Kidney (tissue), 13 donors: ENCODE measurements at regions not wholly inside any gene's neighbourhood (a gene's known extent, or its start where the extent isn't known, plus 50 kb on each side); places are given as distances from the start of the nearest gene placed in this dataset.

ENCODE experiments used
- DNase-seq, 5 donors: peaks; one replicate each; pipeline ENCODE4 v3.0.0-alpha.2; 2013 to 2020
- FAIRE-seq: peaks from 2 replicates; lab custom pipeline; 2012; peaks lifted over from hg19 to GRCh38; lab: Jason Lieb, UNC
- H3K27ac ChIP-seq, 2 donors: one replicate each; pipeline ENCODE4 v1.7.0; 2013; ENCODE audit warnings: low read depth in 2 of 2, low read length in 2 of 2, inconsistent platforms in 1 of 2
- H3K27me3 ChIP-seq: one replicate; pipeline ENCODE4 v1.7.1; 2013; ENCODE audit warnings: low read length, inconsistent platforms; ENCODE audit not compliant: control insufficient read depth, insufficient read depth
- H3K36me3 ChIP-seq, 3 donors: one replicate each; pipeline versions ENCODE4 v1.7.0 to v1.7.1; 2013; ENCODE audit warnings: low read length in 3 of 3, control low read depth in 1 of 3, inconsistent platforms in 1 of 3; ENCODE audit not compliant: insufficient read depth in 3 of 3, control insufficient read depth in 2 of 3
- H3K4me1 ChIP-seq, 3 donors: one replicate each; pipeline versions ENCODE4 v1.7.0 to v1.7.1; 2013; ENCODE audit warnings: low read length in 3 of 3, inconsistent platforms in 1 of 3, low read depth in 1 of 3; ENCODE audit not compliant: control insufficient read depth in 2 of 3, insufficient read depth in 2 of 3
- H3K4me3 ChIP-seq, 3 donors: one replicate each; pipeline versions ENCODE4 v1.7.0 to v1.8.1; 2013; ENCODE audit warnings: low read length in 3 of 3, control low read depth in 1 of 3, inconsistent platforms in 1 of 3
- H3K9ac ChIP-seq, 3 donors: one replicate each; pipeline versions ENCODE4 v1.7.0 to v1.7.1; 2013; ENCODE audit warnings: low read length in 3 of 3, control low read depth in 1 of 3, inconsistent platforms in 1 of 3
- H3K9me3 ChIP-seq, 3 donors: one replicate each; pipeline versions ENCODE4 v1.7.0 to v1.7.1; 2013; ENCODE audit warnings: low read length in 3 of 3, control low read depth in 1 of 3, inconsistent platforms in 1 of 3; ENCODE audit not compliant: control insufficient read depth in 2 of 3, insufficient read depth in 1 of 3
- intact Hi-C: fragments of 100-400 bp; cut with DNase I; formaldehyde crosslinking; loops from one replicate; pipeline ENCODE4 v1.11.1; 2022
- TF ChIP-seq, protein P1 (sequence below): IDR thresholded peaks from 3 replicates; pipeline ENCODE4 v1.5.1; 2012; ENCODE audit warnings: mild to moderate bottlenecking, moderate library complexity, borderline replicate concordance; ENCODE audit not compliant: insufficient read depth; ENCODE audit errors: extremely low read depth
- donor health status: control.
- donor health status: control.
- donor health status: control.
- donor health status: control.
- donor health status: control.
- donor health status: DM: yes; HTN: yes; CAD: no.
- donor health status: Normal renal cell carcinoma (clear cell type).

DNA sequence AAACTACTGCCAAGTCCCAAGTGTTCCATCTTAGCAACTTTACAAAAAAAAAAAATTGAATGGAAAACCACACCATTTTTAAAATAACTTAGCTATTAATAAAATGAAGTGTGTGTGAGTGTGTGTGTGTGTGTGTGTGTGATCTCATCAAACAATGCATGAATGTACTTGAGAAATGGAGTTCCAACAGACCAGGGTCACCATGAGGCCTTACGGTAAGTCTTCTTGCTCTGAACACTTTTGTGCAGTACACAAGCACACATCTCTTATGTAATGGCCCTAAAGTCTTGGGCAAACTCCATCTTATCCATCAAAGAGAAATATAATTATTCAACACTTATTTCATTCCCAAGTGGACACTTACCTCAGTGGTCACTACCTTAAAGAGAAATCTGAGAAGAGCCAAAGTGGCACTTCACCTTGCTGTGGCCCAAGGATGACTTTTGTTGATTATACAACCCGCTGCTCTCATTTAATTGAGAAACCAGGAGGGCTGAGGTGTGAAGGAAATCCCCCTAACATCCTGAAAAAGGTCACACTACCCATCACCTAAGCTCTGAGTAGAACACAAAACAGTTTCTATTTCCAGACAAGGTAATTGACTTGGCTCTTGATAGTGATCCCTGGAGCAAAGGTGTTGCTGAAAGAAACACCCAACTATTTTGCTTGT, 96.5 kb upstream of the PRDX4 start:
- Histone ChIP-seq H3K9me3 (peaks cover 0 to 2% (median 0%) of the 10 kb centered on the region in 3 donors), H3K27ac (no peak overlapping the region), H3K4me1 (no peaks in the 10 kb centered on the region), H3K36me3 (no peaks in the 10 kb centered on the region), H3K9ac (no peak overlapping the region), H3K27me3 (no peaks in the 10 kb centered on the region), H3K4me3 (no peak overlapping the region)
- FAIRE-seq (no peak), DNase-seq (no peak)
- TF ChIP-seq, protein P1, sequence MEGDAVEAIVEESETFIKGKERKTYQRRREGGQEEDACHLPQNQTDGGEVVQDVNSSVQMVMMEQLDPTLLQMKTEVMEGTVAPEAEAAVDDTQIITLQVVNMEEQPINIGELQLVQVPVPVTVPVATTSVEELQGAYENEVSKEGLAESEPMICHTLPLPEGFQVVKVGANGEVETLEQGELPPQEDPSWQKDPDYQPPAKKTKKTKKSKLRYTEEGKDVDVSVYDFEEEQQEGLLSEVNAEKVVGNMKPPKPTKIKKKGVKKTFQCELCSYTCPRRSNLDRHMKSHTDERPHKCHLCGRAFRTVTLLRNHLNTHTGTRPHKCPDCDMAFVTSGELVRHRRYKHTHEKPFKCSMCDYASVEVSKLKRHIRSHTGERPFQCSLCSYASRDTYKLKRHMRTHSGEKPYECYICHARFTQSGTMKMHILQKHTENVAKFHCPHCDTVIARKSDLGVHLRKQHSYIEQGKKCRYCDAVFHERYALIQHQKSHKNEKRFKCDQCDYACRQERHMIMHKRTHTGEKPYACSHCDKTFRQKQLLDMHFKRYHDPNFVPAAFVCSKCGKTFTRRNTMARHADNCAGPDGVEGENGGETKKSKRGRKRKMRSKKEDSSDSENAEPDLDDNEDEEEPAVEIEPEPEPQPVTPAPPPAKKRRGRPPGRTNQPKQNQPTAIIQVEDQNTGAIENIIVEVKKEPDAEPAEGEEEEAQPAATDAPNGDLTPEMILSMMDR = no peak
- intact Hi-C loops = no loop called here

DNA sequence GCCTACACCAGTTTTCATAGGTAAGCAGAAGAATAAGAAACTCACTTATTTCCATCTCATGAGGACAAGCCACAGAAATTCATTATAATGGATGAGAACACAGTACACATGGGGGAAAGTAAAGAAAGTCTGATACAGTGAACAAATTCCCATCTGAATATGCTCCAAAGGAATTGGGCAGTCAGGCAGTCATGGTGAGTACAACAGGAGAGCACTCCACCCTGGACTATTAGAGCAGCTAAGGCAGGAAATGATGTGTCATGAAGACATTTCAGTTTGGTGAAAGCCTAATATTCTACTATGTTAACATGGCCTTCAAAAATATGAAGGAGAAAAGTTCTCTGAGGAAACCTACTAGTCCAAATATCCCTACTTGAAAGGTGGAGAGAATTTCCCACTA, 92.0 kb upstream of the PRDX4 start:
- FAIRE-seq (no peak), DNase-seq (no peak)
- Histone ChIP-seq H3K4me3 (no peak overlapping the region), H3K36me3 (no peaks in the 10 kb centered on the region), H3K9ac (no peak overlapping the region), H3K4me1 (no peaks in the 10 kb centered on the region), H3K27ac (no peak overlapping the region), H3K27me3 (no peaks in the 10 kb centered on the region), H3K9me3 (no peaks in the 10 kb centered on the region)
- TF ChIP-seq, protein P1 = no peak
- intact Hi-C loops = no loop called here

DNA sequence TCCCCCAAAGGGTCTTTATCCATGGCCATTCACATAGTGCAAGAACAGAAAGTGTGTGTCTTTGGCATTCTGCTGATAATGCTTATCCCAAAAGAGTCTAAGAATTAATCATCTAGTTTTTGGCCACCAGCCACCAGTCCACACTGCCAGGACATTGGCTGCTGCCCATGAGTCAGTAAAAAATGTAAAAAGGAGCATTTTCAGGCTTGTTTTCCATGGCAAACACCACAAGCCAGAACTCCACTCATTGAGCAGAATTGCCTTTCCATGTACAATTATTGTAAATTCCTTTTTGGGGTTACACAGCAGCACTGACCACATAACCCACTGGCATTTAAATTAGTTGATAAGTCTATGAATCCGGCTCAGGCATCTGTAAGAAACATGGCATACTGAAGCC, 89.2 kb upstream of the PRDX4 start:
- no peak overlapping the region for H3K9ac ChIP-seq
- no peaks in the 10 kb centered on the region for H3K27me3 ChIP-seq
- no peak for FAIRE-seq
- TF ChIP-seq, protein P1 = no peak
- intact Hi-C loops = no loop called here
- no peak overlapping the region for H3K27ac ChIP-seq
- no peak overlapping the region for H3K4me3 ChIP-seq
- H3K4me1 ChIP-seq = no peaks in the 10 kb centered on the region
- no peaks in the 10 kb centered on the region for H3K36me3 ChIP-seq
- no peaks in the 10 kb centered on the region for H3K9me3 ChIP-seq
- no peak for DNase-seq

DNA sequence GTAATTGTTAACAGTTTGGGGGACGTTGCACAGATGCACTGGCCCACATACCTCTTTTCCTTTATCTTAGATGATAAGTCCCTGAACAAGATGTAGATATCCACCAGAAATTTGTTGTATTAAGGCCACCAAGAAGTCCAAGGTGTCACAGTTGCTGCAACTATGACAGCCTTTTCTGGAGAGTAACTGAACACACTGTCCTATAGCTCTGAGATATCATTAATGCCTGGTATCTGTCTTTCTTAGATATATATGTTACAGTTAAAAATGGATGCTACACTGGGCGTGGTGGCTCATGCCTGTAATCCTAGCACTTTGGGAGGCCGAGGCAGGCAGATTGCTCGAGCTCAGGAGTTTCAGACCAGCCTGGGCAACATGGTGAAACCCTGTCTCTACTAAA, 77.8 kb upstream of the PRDX4 start:
- intact Hi-C loops = no loop called here
- no peaks in the 10 kb centered on the region for H3K4me1 ChIP-seq
- no peak for DNase-seq
- no peak overlapping the region for H3K27ac ChIP-seq
- no peak overlapping the region for H3K9ac ChIP-seq
- H3K9me3 ChIP-seq = no peaks in the 10 kb centered on the region
- no peaks in the 10 kb centered on the region for H3K27me3 ChIP-seq
- TF ChIP-seq, protein P1 = no peak
- no peak for FAIRE-seq
- H3K4me3 ChIP-seq = no peak overlapping the region
- no peaks in the 10 kb centered on the region for H3K36me3 ChIP-seq
